OCI-LY7 (cell line): ENCODE measurements at regions not wholly inside any gene's neighbourhood (a gene's known extent, or its start where the extent isn't known, plus 50 kb on each side); places are given as distances from the start of the nearest gene placed in this dataset.

Experiments
- BruUV-seq: library from RNA; stranded (reverse); fragments of 400-500 nt; replicated peaks from 2 replicates; lab custom pipeline; 2021; lab: Mats Ljungman, UMichigan
- CTCF ChIA-PET: fragments of 300-600 bp; sonication (Branson Sonifier 250); formaldehyde crosslinking; loops from one replicate; lab custom pipeline; 2022; ENCODE audit warnings: antibody characterized with exemption; ENCODE audit not compliant: unreplicated experiment; lab: Charles Lee
- POLR2A ChIA-PET: fragments of 300-600 bp; sonication (Branson Sonifier 250); formaldehyde crosslinking; loops from one replicate; lab custom pipeline; 2022; ENCODE audit warnings: antibody characterized with exemption; lab: Charles Lee
- DNase-seq: peaks from one replicate; pipeline ENCODE4 v3.0.0-alpha.2; 2015; ENCODE audit warnings: low spot score
- H2AFZ ChIP-seq: fragments of 200-600 bp; sonication (generic), shearing (Covaris generic); 2 replicates; pipeline ENCODE4 v1.6.1; 2014; ENCODE audit warnings: mild to moderate bottlenecking, antibody characterized with exemption, low read length, moderate library complexity
- H3K27ac ChIP-seq: fragments of 200-600 bp; sonication (generic); 2 replicates; pipeline ENCODE4 v1.5.1; 2014; ENCODE audit warnings: mixed run types, low read depth, mild to moderate bottlenecking, moderate library complexity, low read length, inconsistent platforms; ENCODE audit not compliant: poor library complexity, severe bottlenecking
- H3K36me3 ChIP-seq: fragments of 200-600 bp; sonication (generic); 2 replicates; pipeline ENCODE4 v1.6.1; 2014; ENCODE audit warnings: mild to moderate bottlenecking, antibody characterized with exemption, low read length, moderate library complexity, mixed read lengths; ENCODE audit not compliant: insufficient read depth
- H3K4me1 ChIP-seq: fragments of 200-600 bp; sonication (generic); 2 replicates; pipeline ENCODE4 v1.5.1; 2014; ENCODE audit warnings: mild to moderate bottlenecking, low read length; ENCODE audit not compliant: insufficient read depth, poor library complexity, severe bottlenecking
- H3K4me2 ChIP-seq: fragments of 200-600 bp; sonication (generic); 2 replicates; pipeline ENCODE4 v1.6.1; 2014; ENCODE audit warnings: mild to moderate bottlenecking, low read length
- H3K4me3 ChIP-seq: fragments of 200-600 bp; sonication (generic); 2 replicates; pipeline ENCODE4 v1.5.1; 2014; ENCODE audit warnings: mild to moderate bottlenecking, low read depth, low read length; ENCODE audit not compliant: poor library complexity, severe bottlenecking
- H3K79me2 ChIP-seq: fragments of 200-600 bp; sonication (generic); 2 replicates; pipeline ENCODE4 v1.6.1; 2016; ENCODE audit warnings: low read depth, mild to moderate bottlenecking, low read length, moderate library complexity, mixed read lengths; ENCODE audit not compliant: insufficient read depth
- H3K9me2 ChIP-seq: fragments of 200-600 bp; sonication (generic); 2 replicates; pipeline ENCODE4 v1.6.1; 2016; ENCODE audit warnings: mild to moderate bottlenecking, low read length, mixed read lengths; ENCODE audit not compliant: insufficient read depth
- H3K9me3 ChIP-seq: fragments of 200-600 bp; sonication (generic); 2 replicates; pipeline ENCODE4 v1.6.1; 2014; ENCODE audit warnings: mild to moderate bottlenecking, mixed run types, low read length, mixed read lengths
- H4K20me1 ChIP-seq: fragments of 200-600 bp; sonication (generic); 2 replicates; pipeline ENCODE4 v1.6.1; 2014; ENCODE audit warnings: mild to moderate bottlenecking, antibody characterized with exemption, low read length, moderate library complexity, mixed read lengths; ENCODE audit not compliant: insufficient read depth
- EZH2phosphoT487 ChIP-seq: fragments of 200-600 bp; sonication (generic); IDR thresholded peaks from 2 replicates; pipeline ENCODE4 v1.6.1; 2018; ENCODE audit warnings: low read depth, borderline replicate concordance, mild to moderate bottlenecking, mixed run types, antibody characterized with exemption, low read length, moderate library complexity, mixed read lengths
- intact Hi-C: fragments of 100-400 bp; cut with micrococcal nuclease; formaldehyde crosslinking; loops from one replicate; pipeline ENCODE4 v1.10.0; 2022; ENCODE audit not compliant: unreplicated experiment
- TF ChIP-seq, protein P1 (sequence below): fragments of 200-600 bp; sonication (generic); conservative IDR thresholded peaks from 2 replicates; pipeline ENCODE4 v1.5.1; 2014; ENCODE audit warnings: mild to moderate bottlenecking, antibody characterized with exemption, low read length, moderate library complexity, mixed read lengths

GRCh38 chr6:170189236-170189635 is 101.6 kb downstream of the DLL1 start:
- no TSS peak for BruUV-seq
- ChIA-PET CTCF (no interaction called here), POLR2A (interaction anchor here (0.7 kb wide), 1 partner anchor 322 kb away, joined by 3 read pairs; no protein-coding TSS in a partner anchor)
- Histone ChIP-seq H3K79me2 (no peaks in the 10 kb centered on the region), H3K9me3 (no peaks in the 10 kb centered on the region), H3K4me2 (no peak overlapping the region), H3K36me3 (no peaks in the 10 kb centered on the region), H3K4me1 (no peaks in the 10 kb centered on the region), H2AFZ (no peak overlapping the region), H3K4me3 (no peak overlapping the region), H4K20me1 (no peaks in the 10 kb centered on the region), H3K9me2 (no peaks in the 10 kb centered on the region), H3K27ac (no peak overlapping the region)
- intact Hi-C loops = no loop called here
- no peak for DNase-seq
- TF ChIP-seq, protein P1, sequence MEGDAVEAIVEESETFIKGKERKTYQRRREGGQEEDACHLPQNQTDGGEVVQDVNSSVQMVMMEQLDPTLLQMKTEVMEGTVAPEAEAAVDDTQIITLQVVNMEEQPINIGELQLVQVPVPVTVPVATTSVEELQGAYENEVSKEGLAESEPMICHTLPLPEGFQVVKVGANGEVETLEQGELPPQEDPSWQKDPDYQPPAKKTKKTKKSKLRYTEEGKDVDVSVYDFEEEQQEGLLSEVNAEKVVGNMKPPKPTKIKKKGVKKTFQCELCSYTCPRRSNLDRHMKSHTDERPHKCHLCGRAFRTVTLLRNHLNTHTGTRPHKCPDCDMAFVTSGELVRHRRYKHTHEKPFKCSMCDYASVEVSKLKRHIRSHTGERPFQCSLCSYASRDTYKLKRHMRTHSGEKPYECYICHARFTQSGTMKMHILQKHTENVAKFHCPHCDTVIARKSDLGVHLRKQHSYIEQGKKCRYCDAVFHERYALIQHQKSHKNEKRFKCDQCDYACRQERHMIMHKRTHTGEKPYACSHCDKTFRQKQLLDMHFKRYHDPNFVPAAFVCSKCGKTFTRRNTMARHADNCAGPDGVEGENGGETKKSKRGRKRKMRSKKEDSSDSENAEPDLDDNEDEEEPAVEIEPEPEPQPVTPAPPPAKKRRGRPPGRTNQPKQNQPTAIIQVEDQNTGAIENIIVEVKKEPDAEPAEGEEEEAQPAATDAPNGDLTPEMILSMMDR = no peak
- no peak for TF ChIP-seq EZH2phosphoT487

- Histone ChIP-seq H3K9me2 (no peaks in the 10 kb centered on the region), H3K4me1 (no peaks in the 10 kb centered on the region), H3K4me3 (no peak overlapping the region), H2AFZ (no peak overlapping the region), H4K20me1 (no peaks in the 10 kb centered on the region), H3K36me3 (no peaks in the 10 kb centered on the region), H3K9me3 (no peaks in the 10 kb centered on the region), H3K27ac (no peak overlapping the region), H3K79me2 (no peaks in the 10 kb centered on the region), H3K4me2 (no peak overlapping the region)
- POLR2A ChIA-PET = no interaction called here
- TF ChIP-seq, protein P1 = no peak
- DNase-seq = no peak
- CTCF ChIA-PET = interaction anchor here (0.5 kb wide), 1 partner anchor 25 kb away, joined by 4 read pairs; no protein-coding TSS in a partner anchor
- intact Hi-C loops = no loop called here
- BruUV-seq = no TSS peak
Observed at GRCh38 chr6:170188571-170189001, 102.3 kb downstream of the DLL1 start.

DNA sequence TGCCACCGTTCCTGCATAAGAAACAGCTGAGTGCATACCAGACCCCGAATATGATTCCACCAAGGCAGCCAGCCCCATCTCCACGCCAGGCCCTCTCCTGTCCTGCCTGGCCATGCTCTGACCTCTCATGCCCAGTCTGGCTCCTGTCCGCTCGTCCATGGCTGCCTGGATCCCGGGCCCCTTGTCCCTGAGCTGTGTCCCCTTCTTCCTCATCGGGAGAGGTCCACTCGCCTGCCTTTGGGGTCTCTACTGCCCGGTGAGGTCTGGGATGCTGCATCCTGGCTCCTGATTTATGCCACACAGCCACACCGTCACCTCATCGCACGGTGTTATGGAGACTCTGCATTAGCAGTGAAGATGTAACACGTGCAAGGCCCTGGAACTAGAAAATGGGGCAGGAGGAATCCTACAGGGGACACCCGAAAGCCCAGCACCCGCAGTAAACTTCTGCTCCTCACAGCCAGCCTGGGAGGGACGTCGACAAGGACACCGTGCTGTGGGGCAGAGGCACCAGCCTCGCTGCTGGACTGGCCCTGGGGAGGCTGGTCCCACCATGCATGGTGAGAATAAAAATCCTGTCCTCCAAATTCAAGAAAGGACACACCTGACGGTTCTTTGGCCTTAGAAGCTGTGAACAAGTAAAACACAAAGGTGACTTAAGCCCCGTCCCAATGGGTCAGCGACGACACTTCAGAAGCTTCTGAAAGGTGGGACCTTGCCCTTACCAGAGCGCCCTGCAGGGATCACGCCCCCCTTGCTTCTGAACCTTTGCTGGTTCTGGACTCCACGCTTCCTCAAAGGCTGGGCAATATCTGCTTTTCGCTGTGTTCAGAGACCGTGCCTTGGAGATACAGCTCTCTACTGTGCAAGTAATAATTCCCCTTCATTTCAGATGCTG is 103.0 kb downstream of the DLL1 start:
- Histone ChIP-seq H3K4me3 (no peak overlapping the region), H3K4me1 (no peaks in the 10 kb centered on the region), H3K9me3 (0 out of 2 replicates have a peak, but pooled peaks cover 5% of the 10 kb centered on the region), H3K4me2 (no peak overlapping the region), H2AFZ (no peak overlapping the region), H4K20me1 (no peaks in the 10 kb centered on the region), H3K9me2 (no peaks in the 10 kb centered on the region), H3K79me2 (no peaks in the 10 kb centered on the region), H3K27ac (no peak overlapping the region), H3K36me3 (no peaks in the 10 kb centered on the region)
- DNase-seq = no peak
- ChIA-PET CTCF (interaction anchor here (0.5 kb wide), 1 partner anchor 24 kb away, joined by 4 read pairs; no protein-coding TSS in a partner anchor), POLR2A (interaction anchor here (0.6 to 1.1 kb wide), 2 partner anchors 78 to 981 kb away, joined by 3 read pairs; no protein-coding TSS in a partner anchor)
- TF ChIP-seq, protein P1 = no peak
- TF ChIP-seq EZH2phosphoT487 = no peak
- intact Hi-C loops = no loop called here
- BruUV-seq = no TSS peak
